Osteoblast (primary cell): ENCODE measurements at regions not wholly inside any gene's neighbourhood (a gene's known extent, or its start where the extent isn't known, plus 50 kb on each side); places are given as distances from the start of the nearest gene placed in this dataset.

Experiments
- DNase-seq: peaks from one replicate; pipeline ENCODE4 v3.0.0; 2011; ENCODE audit warnings: low spot score, mixed read lengths; ENCODE audit not compliant: insufficient read length; ENCODE audit errors: missing footprints
- H2AFZ ChIP-seq: 2 replicates; pipeline ENCODE4 v1.6.0; 2011; ENCODE audit warnings: mild to moderate bottlenecking, low read length
- H3K27ac ChIP-seq: 2 replicates; pipeline ENCODE4 v1.5.1; 2011; ENCODE audit warnings: mild to moderate bottlenecking, low read depth, low read length, moderate library complexity
- H3K27me3 ChIP-seq: 2 replicates; pipeline ENCODE4 v1.6.0; 2012; ENCODE audit warnings: mild to moderate bottlenecking, control low read depth, inconsistent platforms, low read length, moderate library complexity; ENCODE audit not compliant: insufficient read depth
- H3K36me3 ChIP-seq: 2 replicates; pipeline ENCODE4 v1.5.1; 2011; ENCODE audit warnings: mild to moderate bottlenecking, low read length, control low read depth, moderate library complexity; ENCODE audit not compliant: insufficient read depth
- H3K4me1 ChIP-seq: 2 replicates; pipeline ENCODE4 v1.5.1; 2011; ENCODE audit warnings: mild to moderate bottlenecking, low read length, control low read depth, moderate library complexity; ENCODE audit not compliant: insufficient read depth
- H3K4me2 ChIP-seq: 2 replicates; pipeline ENCODE4 v1.6.0; 2011; ENCODE audit warnings: mild to moderate bottlenecking, low read length; ENCODE audit not compliant: insufficient read depth
- H3K4me3 ChIP-seq: fragments of 200-600 bp; sonication (generic); 3 replicates; pipeline ENCODE4 v1.5.1; 2012; ENCODE audit warnings: mild to moderate bottlenecking, low read length, inconsistent platforms; ENCODE audit not compliant: insufficient read depth
- H3K79me2 ChIP-seq: 2 replicates; pipeline ENCODE4 v1.6.0; 2012; ENCODE audit warnings: mild to moderate bottlenecking, low read length, control low read depth, inconsistent platforms; ENCODE audit not compliant: insufficient read depth
- H3K9me3 ChIP-seq: 2 replicates; pipeline ENCODE4 v1.5.1; 2011; ENCODE audit warnings: low read depth, low read length, control low read depth
- H4K20me1 ChIP-seq: 2 replicates; pipeline ENCODE4 v1.6.0; 2012; ENCODE audit warnings: mild to moderate bottlenecking, low read length, control low read depth; ENCODE audit not compliant: insufficient read depth
- TF ChIP-seq, protein P1 (sequence below): IDR thresholded peaks from 2 replicates; pipeline ENCODE4 v1.5.1; 2011; ENCODE audit warnings: mild to moderate bottlenecking, low read depth, low read length, moderate library complexity; ENCODE audit errors: extremely low read depth

DNA sequence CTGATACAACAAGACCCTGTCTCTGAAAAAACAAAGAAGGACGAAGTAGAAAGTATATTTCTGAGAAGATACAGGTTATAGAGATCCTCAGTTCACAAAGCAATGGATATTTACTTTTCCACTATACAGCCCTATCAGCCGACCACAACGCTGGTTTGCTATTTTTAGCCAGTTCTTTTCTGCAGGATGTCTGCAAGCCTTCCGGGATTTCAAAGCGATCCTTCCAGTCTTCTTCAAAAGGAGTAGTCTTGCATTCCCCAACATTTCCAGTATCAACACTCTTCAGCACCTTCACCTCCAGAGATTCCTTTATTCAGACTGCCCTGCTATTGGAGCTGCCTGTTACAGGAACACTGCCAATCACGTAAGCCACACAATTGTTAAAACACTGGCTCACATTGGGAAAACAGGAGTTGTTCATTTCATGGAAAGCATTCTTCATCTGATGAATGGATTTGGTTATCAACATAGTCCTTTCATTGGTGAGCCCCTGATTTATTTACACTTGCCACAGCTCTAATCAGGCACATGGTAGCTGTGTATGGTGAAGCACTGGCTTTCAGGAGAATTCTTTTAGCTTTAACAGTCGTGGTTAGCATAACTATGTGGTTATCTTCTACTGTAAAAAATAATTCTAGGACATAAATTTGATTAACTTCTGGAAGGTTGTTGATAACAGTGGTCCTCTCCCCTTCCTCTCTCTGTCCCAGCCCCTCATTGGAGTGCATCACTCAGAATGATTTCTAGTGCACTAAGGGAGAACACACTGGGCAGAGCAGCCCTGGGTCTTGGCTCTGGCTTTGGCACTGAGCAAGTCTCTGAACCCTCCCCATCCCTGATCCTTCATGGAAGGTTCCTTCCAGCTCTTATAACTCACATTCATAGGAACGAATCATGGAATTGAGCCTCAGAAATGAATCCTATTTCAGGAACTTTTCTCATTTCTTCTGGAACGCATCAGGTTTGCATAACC lies 109.9 kb upstream of the SORBS2 start:
- no peaks in the 10 kb centered on the region for H3K27me3 ChIP-seq
- peak overlapping the region; percentile 58 for H3K4me2 ChIP-seq
- peaks cover 13% of the 10 kb centered on the region for H3K4me1 ChIP-seq
- DNase-seq, result peak; percentile 23
- H3K9me3 ChIP-seq, result no peaks in the 10 kb centered on the region
- H2AFZ ChIP-seq, result peak overlapping the region; percentile 66
- H3K4me3 ChIP-seq, result peak overlapping the region; percentile 27
- no peak overlapping the region for H3K27ac ChIP-seq
- TF ChIP-seq, protein P1, sequence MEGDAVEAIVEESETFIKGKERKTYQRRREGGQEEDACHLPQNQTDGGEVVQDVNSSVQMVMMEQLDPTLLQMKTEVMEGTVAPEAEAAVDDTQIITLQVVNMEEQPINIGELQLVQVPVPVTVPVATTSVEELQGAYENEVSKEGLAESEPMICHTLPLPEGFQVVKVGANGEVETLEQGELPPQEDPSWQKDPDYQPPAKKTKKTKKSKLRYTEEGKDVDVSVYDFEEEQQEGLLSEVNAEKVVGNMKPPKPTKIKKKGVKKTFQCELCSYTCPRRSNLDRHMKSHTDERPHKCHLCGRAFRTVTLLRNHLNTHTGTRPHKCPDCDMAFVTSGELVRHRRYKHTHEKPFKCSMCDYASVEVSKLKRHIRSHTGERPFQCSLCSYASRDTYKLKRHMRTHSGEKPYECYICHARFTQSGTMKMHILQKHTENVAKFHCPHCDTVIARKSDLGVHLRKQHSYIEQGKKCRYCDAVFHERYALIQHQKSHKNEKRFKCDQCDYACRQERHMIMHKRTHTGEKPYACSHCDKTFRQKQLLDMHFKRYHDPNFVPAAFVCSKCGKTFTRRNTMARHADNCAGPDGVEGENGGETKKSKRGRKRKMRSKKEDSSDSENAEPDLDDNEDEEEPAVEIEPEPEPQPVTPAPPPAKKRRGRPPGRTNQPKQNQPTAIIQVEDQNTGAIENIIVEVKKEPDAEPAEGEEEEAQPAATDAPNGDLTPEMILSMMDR, result no peak
- no peaks in the 10 kb centered on the region for H3K79me2 ChIP-seq
- no peaks in the 10 kb centered on the region for H3K36me3 ChIP-seq
- no peaks in the 10 kb centered on the region for H4K20me1 ChIP-seq

DNA sequence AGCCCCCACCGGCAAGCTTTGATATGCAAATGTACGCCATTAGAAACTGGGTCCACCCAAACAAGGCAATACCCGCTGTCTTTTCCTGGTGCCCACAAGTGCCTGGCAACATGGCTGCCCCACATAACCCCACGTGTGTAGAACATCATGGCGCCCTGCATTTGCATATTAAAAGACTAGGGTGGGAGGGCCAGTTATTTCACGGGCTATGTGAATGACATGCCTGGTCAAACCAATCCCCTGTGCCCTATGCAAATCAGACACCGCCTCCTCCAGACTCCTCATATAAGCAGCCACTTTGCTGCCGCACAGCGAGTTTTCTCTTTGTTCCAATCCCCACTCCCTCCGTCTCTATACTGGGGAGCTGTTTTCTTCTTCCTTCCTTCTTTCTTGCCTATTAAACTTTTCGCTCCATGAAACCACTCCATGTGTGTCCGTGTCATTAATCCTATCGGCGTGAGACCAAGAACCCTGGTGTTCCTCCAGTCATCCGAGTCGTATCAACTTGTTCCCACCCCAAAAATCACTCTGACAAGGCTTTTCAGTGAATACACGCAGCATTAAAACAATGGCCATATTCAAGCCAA lies 112.6 kb upstream of the SORBS2 start:
- no peaks in the 10 kb centered on the region for H3K36me3 ChIP-seq
- H3K27ac ChIP-seq, result no peak overlapping the region
- no peaks in the 10 kb centered on the region for H3K27me3 ChIP-seq

DNA sequence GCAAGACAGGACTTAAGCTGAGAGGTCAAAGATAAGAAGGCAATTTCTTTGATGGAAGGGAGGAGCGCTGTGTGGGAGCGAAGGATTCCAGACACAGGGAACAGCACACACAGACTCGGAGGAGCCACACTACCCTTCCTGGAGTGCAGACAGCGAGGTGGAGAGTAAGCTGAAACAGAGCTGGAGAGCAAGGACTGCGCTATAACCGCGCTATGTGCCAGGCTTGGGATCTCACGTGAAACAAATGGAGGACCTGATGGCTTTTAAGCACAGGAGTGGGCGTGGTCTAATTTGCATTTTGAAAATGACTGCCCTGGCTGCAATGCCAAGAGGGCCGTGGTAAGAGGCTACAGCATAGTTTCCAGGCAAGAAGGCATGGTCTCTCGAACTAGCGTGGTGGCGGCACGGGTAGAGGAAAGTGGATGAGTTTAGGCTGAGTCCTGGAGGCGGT lies 113.9 kb upstream of the SORBS2 start:
- Histone ChIP-seq H3K79me2 (no peaks in the 10 kb centered on the region), H3K4me3 (no peak overlapping the region), H3K4me1 (peaks cover 13% of the 10 kb centered on the region), H3K9me3 (no peaks in the 10 kb centered on the region), H2AFZ (no peak overlapping the region), H3K4me2 (no peak overlapping the region), H4K20me1 (no peaks in the 10 kb centered on the region), H3K27me3 (no peaks in the 10 kb centered on the region), H3K36me3 (no peaks in the 10 kb centered on the region), H3K27ac (no peak overlapping the region)
- no peak for DNase-seq
- TF ChIP-seq, protein P1, result no peak

More for the DNA sequence above, 112.6 kb upstream of the SORBS2 start:
- no peak overlapping the region for H3K4me3 ChIP-seq
- H4K20me1 ChIP-seq, result no peaks in the 10 kb centered on the region
- no peaks in the 10 kb centered on the region for H3K79me2 ChIP-seq
- H2AFZ ChIP-seq, result no peak overlapping the region
- TF ChIP-seq, protein P1, result no peak
- H3K4me1 ChIP-seq, result peaks cover 13% of the 10 kb centered on the region
- H3K9me3 ChIP-seq, result no peaks in the 10 kb centered on the region
- DNase-seq, result no peak
- H3K4me2 ChIP-seq, result no peak overlapping the region

DNA sequence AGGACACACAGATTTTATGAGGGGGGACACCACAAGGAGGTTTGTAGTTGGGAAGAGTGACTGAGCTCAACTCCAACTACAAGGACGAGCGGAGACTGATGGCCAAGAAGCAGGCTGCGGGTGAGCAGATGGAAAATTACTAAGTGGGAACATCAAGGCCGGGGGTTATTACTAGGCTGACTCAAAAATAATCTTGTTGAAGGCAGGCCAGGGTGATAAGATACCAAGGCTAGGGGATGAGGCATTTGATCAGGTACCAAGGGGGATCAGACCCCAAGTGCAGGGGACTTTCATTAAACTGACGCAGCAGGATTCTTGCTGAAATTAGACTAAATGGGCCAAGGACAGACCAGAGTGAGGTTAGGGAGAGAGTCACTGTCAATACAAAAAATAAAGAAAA lies 119.4 kb upstream of the SORBS2 start:
- no peak for DNase-seq
- H3K4me3 ChIP-seq, result no peak overlapping the region
- no peaks in the 10 kb centered on the region for H3K79me2 ChIP-seq
- H3K27me3 ChIP-seq, result no peaks in the 10 kb centered on the region
- no peak overlapping the region for H2AFZ ChIP-seq
- H3K4me1 ChIP-seq, result peaks cover 27% of the 10 kb centered on the region
- peak overlapping the region; percentile 86 for H3K4me2 ChIP-seq
- H3K36me3 ChIP-seq, result no peaks in the 10 kb centered on the region
- H3K27ac ChIP-seq, result peak overlapping the region; percentile 99
- no peaks in the 10 kb centered on the region for H4K20me1 ChIP-seq
- TF ChIP-seq, protein P1, result no peak
- no peaks in the 10 kb centered on the region for H3K9me3 ChIP-seq
